ENCODE measurements at regions not wholly inside any gene's neighbourhood (a gene's known extent, or its start where the extent isn't known, plus 50 kb on each side); places are given as distances from the start of the nearest gene placed in this dataset.

DNA sequence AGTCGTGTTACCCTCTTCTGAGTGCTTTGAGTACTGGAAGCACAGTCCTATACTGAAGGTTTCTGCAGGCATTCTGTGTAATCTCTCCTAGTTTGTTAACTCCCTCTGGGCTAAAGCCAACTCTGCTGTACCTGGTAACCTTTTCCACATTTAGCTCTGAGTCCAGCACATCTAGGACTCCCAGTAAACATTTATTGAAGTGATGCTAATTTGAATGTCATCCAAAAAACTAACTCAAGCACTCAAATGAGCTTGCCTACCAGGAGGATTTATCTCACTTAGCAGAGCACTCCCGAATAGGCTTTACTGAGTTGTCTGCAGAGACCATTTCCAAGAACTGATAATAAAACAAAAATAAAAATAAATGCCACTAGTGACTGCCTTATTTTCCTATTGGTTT is 79.5 kb upstream of the NFIB start:
- Histone ChIP-seq H3K18ac (ENCODE audit: extremely low read depth, low read length) (no peak overlapping the region), H2BK5ac (ENCODE audit: low read depth, low read length) (no peak overlapping the region), H4K5ac (ENCODE audit: insufficient read length, low read depth, low read length) (no peak overlapping the region), H3K4me3 (ENCODE audit: extremely low read depth in 1 of 4, insufficient read depth in 2 of 4, low read depth in 3 of 4, low read length in 4 of 4) (no peak overlapping the region), H2BK12ac (ENCODE audit: low read depth, low read length) (no peak overlapping the region), H2BK120ac (replicated peaks; ENCODE audit: low read depth, low read length) (no peak overlapping the region), H3K23ac (ENCODE audit: insufficient read length) (no peak overlapping the region), H3K36me3 (ENCODE audit: control insufficient read depth in 2 of 4, insufficient read depth in 4 of 4, low read length in 3 of 4) (no peaks in the 10 kb centered on the region), H3K4ac (replicated peaks; ENCODE audit: insufficient read length, low read depth, low read length) (no peak overlapping the region), H3K27me3 (replicated peaks in 1 of 4; ENCODE audit: control insufficient read depth in 3 of 4, extremely low read depth in 1 of 4, insufficient read depth in 3 of 4, low read length in 3 of 4) (no peaks in the 10 kb centered on the region), H3K14ac (ENCODE audit: insufficient read length) (no peak overlapping the region), H3K79me2 (ENCODE audit: control insufficient read depth in 1 of 2, insufficient read depth in 2 of 2, low read length in 2 of 2) (no peaks in the 10 kb centered on the region), H2BK20ac (ENCODE audit: low read length) (no peak overlapping the region), H4K8ac (ENCODE audit: extremely low read depth, insufficient read depth, low read length) (no peak overlapping the region), H3K56ac (replicated peaks; ENCODE audit: insufficient read length, low read depth, low read length) (no peak overlapping the region), H3K4me1 (replicated peaks in 1 of 4; ENCODE audit: control insufficient read depth in 3 of 4, insufficient read depth in 4 of 4, low read length in 3 of 4) (no peaks in the 10 kb centered on the region), H3K9ac (replicated peaks in 1 of 4; ENCODE audit: extremely low read depth in 1 of 4, low read depth in 3 of 4, low read length in 3 of 4) (no peak overlapping the region), H4K91ac (replicated peaks; ENCODE audit: insufficient read length, low read length) (no peak overlapping the region), H3K23me2 (ENCODE audit: low read depth, low read length) (no peaks in the 10 kb centered on the region), H3K4me2 (ENCODE audit: insufficient read depth in 1 of 2, low read depth in 2 of 2, low read length in 2 of 2) (no peak overlapping the region), H2AK5ac (ENCODE audit: low read depth, low read length) (no peak overlapping the region), H2BK15ac (ENCODE audit: low read length) (no peak overlapping the region), H3K79me1 (ENCODE audit: low read depth, low read length) (no peaks in the 10 kb centered on the region), H4K20me1 (replicated peaks in 1 of 2; ENCODE audit: control insufficient read depth in 1 of 2, insufficient read depth in 2 of 2, low read length in 2 of 2) (no peaks in the 10 kb centered on the region), H3K9me3 (ENCODE audit: insufficient read depth in 2 of 2, low read depth in 1 of 2, low read length in 1 of 2) (0 out of 4 replicates have a peak, but pooled peaks cover 0 to 3% of the 10 kb centered on the region in 2 experiments), H2AFZ (ENCODE audit: low read length) (no peak overlapping the region), H3K27ac (ENCODE audit: low read depth, low read length) (no peak overlapping the region)
- CTCF ChIA-PET (ENCODE audit: partially characterized antibody), result interaction anchor here (1.7 kb wide), 1 partner anchor 40 kb away, joined by 8 read pairs; no protein-coding TSS in a partner anchor
- FAIRE-seq, result no peak
- DNase-seq (ENCODE audit: low read depth in 1 of 2, low spot score in 2 of 2), result no peak
- POLR2A ChIA-PET (ENCODE audit: partially characterized antibody), result interaction anchor here (1.3 kb wide), 1 partner anchor 21 kb away, joined by 3 read pairs; no protein-coding TSS in a partner anchor
- WGBS, 2 experiments (ENCODE audit: extremely low coverage in 1 of 2, insufficient coverage in 1 of 2, insufficient read length in 1 of 2, insufficient replicate concordance in 2 of 2, low coverage in 1 of 2, low lambda C conversion rate in 2 of 2, missing lambda C conversion rate in 1 of 2), result 83% methylated on average over 2 of the region's 2 CpGs; no CpG with 5 or more reads in 1 of the 2 experiments
- TF ChIP-seq TEAD4 (IDR thresholded peaks at IDR 0.05; ENCODE audit: low read depth, low read length), result no peak
- no peak for TF ChIP-seq CBX8 (IDR thresholded peaks at IDR 0.05; ENCODE audit: borderline replicate concordance, low read depth, low read length)
- no peak for TF ChIP-seq JUND (IDR thresholded peaks at IDR 0.05; ENCODE audit: low read length)
- TF ChIP-seq PHF8 (conservative IDR thresholded peaks at IDR 0.05; ENCODE audit: low read depth, low read length), result no peak
- no peak for TF ChIP-seq HDAC2 (IDR thresholded peaks at IDR 0.05; ENCODE audit: borderline replicate concordance in 1 of 2, low read depth in 2 of 2, low read length in 2 of 2)
- TF ChIP-seq KDM5A (IDR thresholded peaks at IDR 0.05; ENCODE audit: low read length), result no peak
